HS-27A (cell line): ENCODE measurements at regions not wholly inside any gene's neighbourhood (a gene's known extent, or its start where the extent isn't known, plus 50 kb on each side); places are given as distances from the start of the nearest gene placed in this dataset.
"Not testable (repeated sequence)": the region's sequence is repeated elsewhere in the genome, so short reads cannot be mapped to it uniquely, and the experiment has no call there.

Experiments used
- DNase-seq: peaks from one replicate; pipeline ENCODE4 v3.0.0-alpha.2; 2012; ENCODE audit warnings: low read depth, missing footprints

GRCh38 chr16:88303890-88304819, 78.6 kb upstream of the ZNF469 start:
- peak; percentile 74 for DNase-seq

- DNase-seq, result no peak
Measured at GRCh38 chr16:88305176-88305575, 77.6 kb upstream of the ZNF469 start.

- DNase-seq, result no peak
Measured at GRCh38 chr16:88306411-88306810, 76.3 kb upstream of the ZNF469 start.

GRCh38 chr16:88306860-88307545, 75.8 kb upstream of the ZNF469 start:
- peak; percentile 75 for DNase-seq

- no peak for DNase-seq
Measured at GRCh38 chr16:88308441-88309173, 74.2 kb upstream of the ZNF469 start.

- DNase-seq, result no peak
Measured at GRCh38 chr16:88309174-88309907, 73.4 kb upstream of the ZNF469 start.

- DNase-seq, result no peak
Measured at GRCh38 chr16:88309908-88310265, 72.9 kb upstream of the ZNF469 start.

GRCh38 chr16:88310796-88311605, 71.8 kb upstream of the ZNF469 start:
- DNase-seq, result no peak

- not testable (repeated sequence) for DNase-seq
Measured at GRCh38 chr16:88311860-88312259, 70.9 kb upstream of the ZNF469 start.

- no peak for DNase-seq
Measured at GRCh38 chr16:88312732-88313131, 70.0 kb upstream of the ZNF469 start.

GRCh38 chr16:88314991-88315542, 67.7 kb upstream of the ZNF469 start:
- DNase-seq, result no peak

GRCh38 chr16:88315543-88316105, 67.1 kb upstream of the ZNF469 start:
- DNase-seq, result no peak

- DNase-seq, result no peak
Measured at GRCh38 chr16:88316151-88316550, 66.6 kb upstream of the ZNF469 start.

- no peak for DNase-seq
Measured at GRCh38 chr16:88316941-88317612, 65.7 kb upstream of the ZNF469 start.

- DNase-seq, result no peak
Measured at GRCh38 chr16:88317613-88317965, 65.2 kb upstream of the ZNF469 start.

- no peak for DNase-seq
Measured at GRCh38 chr16:88318051-88318450, 64.7 kb upstream of the ZNF469 start.

GRCh38 chr16:88318521-88318920, 64.2 kb upstream of the ZNF469 start:
- DNase-seq, result no peak

- DNase-seq, result no peak
Measured at GRCh38 chr16:88319116-88319965, 63.4 kb upstream of the ZNF469 start.
